ES-I3 (cell line): ENCODE measurements at regions not wholly inside any gene's neighbourhood (a gene's known extent, or its start where the extent isn't known, plus 50 kb on each side); places are given as distances from the start of the nearest gene placed in this dataset.

Experiments
- H3K36me3 ChIP-seq: 2 replicates; pipeline ENCODE4 v1.6.1; 2013; ENCODE audit warnings: mild to moderate bottlenecking, low read length, control low read depth, moderate library complexity; ENCODE audit not compliant: insufficient read depth
- H3K4me1 ChIP-seq: 2 replicates; pipeline ENCODE4 v1.6.1; 2013; ENCODE audit warnings: mild to moderate bottlenecking, control low read depth, low read length; ENCODE audit not compliant: insufficient read depth
- H3K9ac ChIP-seq: 2 replicates; pipeline ENCODE4 v1.6.1; 2013; ENCODE audit warnings: low read depth, mild to moderate bottlenecking, low read length, moderate library complexity
- H3K9me3 ChIP-seq: 2 replicates; pipeline ENCODE4 v1.6.1; 2013; ENCODE audit warnings: mild to moderate bottlenecking, low read length, moderate library complexity; ENCODE audit not compliant: control insufficient read depth, insufficient read depth

GRCh38 chr14:99101855-99102461 lies 170.0 kb downstream of the BCL11B start:
- Histone ChIP-seq H3K4me1 (peaks cover 4% of the 10 kb centered on the region; the same call in 1 of the 2 replicates), H3K9me3 (no peaks in the 10 kb centered on the region), H3K9ac (no peak overlapping the region), H3K36me3 (no peaks in the 10 kb centered on the region)

- no peak overlapping the region for H3K9ac ChIP-seq
- no peaks in the 10 kb centered on the region for H3K36me3 ChIP-seq
- no peaks in the 10 kb centered on the region for H3K4me1 ChIP-seq
- H3K9me3 ChIP-seq: no peaks in the 10 kb centered on the region
Observed at GRCh38 chr14:99116741-99117295, 155.2 kb downstream of the BCL11B start.

- Histone ChIP-seq H3K9ac (peak overlapping the region; percentile 40; the same call in 1 of the 2 replicates), H3K4me1 (no peaks in the 10 kb centered on the region), H3K9me3 (no peaks in the 10 kb centered on the region), H3K36me3 (no peaks in the 10 kb centered on the region)
Observed at GRCh38 chr14:99117671-99118045, 154.3 kb downstream of the BCL11B start.

- Histone ChIP-seq H3K4me1 (no peaks in the 10 kb centered on the region), H3K9me3 (no peaks in the 10 kb centered on the region), H3K9ac (peak overlapping the region; percentile 40; the same call in 1 of the 2 replicates), H3K36me3 (no peaks in the 10 kb centered on the region)
Observed at GRCh38 chr14:99118046-99118721, 153.8 kb downstream of the BCL11B start.

- no peaks in the 10 kb centered on the region for H3K9me3 ChIP-seq
- no peaks in the 10 kb centered on the region for H3K4me1 ChIP-seq
- no peak overlapping the region for H3K9ac ChIP-seq
- H3K36me3 ChIP-seq: no peaks in the 10 kb centered on the region
Observed at GRCh38 chr14:99118946-99119345, 153.1 kb downstream of the BCL11B start.
